ENCODE measurements at regions not wholly inside any gene's neighbourhood (a gene's known extent, or its start where the extent isn't known, plus 50 kb on each side); places are given as distances from the start of the nearest gene placed in this dataset.

DNA sequence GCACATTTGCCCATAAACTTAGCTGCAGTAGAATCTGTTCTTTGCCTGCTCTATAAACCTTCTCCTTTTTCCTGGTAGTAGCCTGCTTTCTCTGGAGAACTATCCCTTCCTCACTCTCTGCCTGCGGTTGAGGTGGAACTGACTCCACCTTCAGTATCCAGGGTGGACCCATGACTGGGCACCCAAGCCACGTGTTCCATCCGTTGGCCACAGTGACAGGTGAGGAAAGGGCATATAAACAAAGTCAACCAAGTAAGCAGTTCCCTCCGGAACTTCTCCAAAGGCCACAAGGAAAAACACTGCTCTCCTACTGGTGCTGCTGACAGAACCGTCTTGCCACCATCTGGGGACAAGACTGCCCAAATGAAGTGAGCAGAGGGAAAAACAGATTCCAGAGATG, 218.8 kb downstream of the TFAP2A start:
- TF ChIP-seq POLR2A (IDR thresholded peaks at IDR 0.05; ENCODE audit: low read length) (no peak), GATA1 (IDR thresholded peaks at IDR 0.05; ENCODE audit: low read depth, low read length) (no peak)
